Epithelial cell of proximal tubule (primary cell): ENCODE measurements at regions not wholly inside any gene's neighbourhood (a gene's known extent, or its start where the extent isn't known, plus 50 kb on each side); places are given as distances from the start of the nearest gene placed in this dataset.
"Not testable (repeated sequence)": the region's sequence is repeated elsewhere in the genome, so short reads cannot be mapped to it uniquely, and the experiment has no call there.

Experiments
- DNase-seq: peaks from one replicate; pipeline ENCODE4 v3.0.0-alpha.2; 2011; ENCODE audit warnings: low read depth
- H3K4me3 ChIP-seq: 2 replicates; pipeline ENCODE4 v1.5.1; 2011; ENCODE audit warnings: low read depth, mild to moderate bottlenecking, low read length
- CTCF ChIP-seq: conservative IDR thresholded peaks from 2 replicates; pipeline ENCODE4 v1.5.1; 2012; ENCODE audit warnings: low read depth, mild to moderate bottlenecking, low read length

- no peak for DNase-seq
- TF ChIP-seq CTCF, result no peak
- no peak overlapping the region for H3K4me3 ChIP-seq
These were observed 486.5 kb downstream of the SIPA1L2 start for GRCh38 chr1:232143315-232143886.

- peak; percentile 18 for DNase-seq
- no peak for TF ChIP-seq CTCF
- no peak overlapping the region for H3K4me3 ChIP-seq
These were observed 487.3 kb downstream of the SIPA1L2 start for GRCh38 chr1:232142403-232143314.

GRCh38 chr1:232141167-232141448, 488.8 kb downstream of the SIPA1L2 start:
- DNase-seq, H3K4me3 ChIP-seq: not testable (repeated sequence)

GRCh38 chr1:232140419-232141166, 489.3 kb downstream of the SIPA1L2 start:
- TF ChIP-seq CTCF, result no peak

GRCh38 chr1:232139444-232139843, 490.5 kb downstream of the SIPA1L2 start:
- no peak overlapping the region for H3K4me3 ChIP-seq
- DNase-seq, result no peak
- no peak for TF ChIP-seq CTCF

More at GRCh38 chr1:232140419-232141166, 489.3 kb downstream of the SIPA1L2 start:
- no peak overlapping the region for H3K4me3 ChIP-seq
- DNase-seq, result no peak

- no peak for DNase-seq
- H3K4me3 ChIP-seq, result no peak overlapping the region
These were observed 491.9 kb downstream of the SIPA1L2 start for GRCh38 chr1:232138044-232138443.

More at GRCh38 chr1:232138044-232138443, 491.9 kb downstream of the SIPA1L2 start:
- no peak for TF ChIP-seq CTCF
